Peyer's patch (tissue), 4 donors: ENCODE measurements at regions not wholly inside any gene's neighbourhood (a gene's known extent, or its start where the extent isn't known, plus 50 kb on each side); places are given as distances from the start of the nearest gene placed in this dataset.

ENCODE experiments used
- DNase-seq, 3 donors: peaks; one replicate each; pipeline ENCODE4 v3.0.0-alpha.2; 2017 to 2019
- H3K27ac ChIP-seq, 4 donors: fragments of 200-600 bp; sonication (generic); one replicate each; pipeline ENCODE4 v1.5.1; 2016 to 2019
- H3K27me3 ChIP-seq, 2 donors: fragments of 200-600 bp; sonication (generic); one replicate each; pipeline ENCODE4 v1.5.1; 2019
- H3K36me3 ChIP-seq, 3 donors: fragments of 200-600 bp; sonication (generic); one replicate each; pipeline ENCODE4 v1.5.1; 2016 to 2019
- H3K4me1 ChIP-seq, 4 donors: fragments of 200-600 bp; sonication (generic); one replicate each; pipeline ENCODE4 v1.5.1; 2016 to 2019
- H3K4me3 ChIP-seq, 4 donors: fragments of 200-600 bp; sonication (generic); 1 replicate in 3 of 4; 2 replicates in 1 of 4; pipeline ENCODE4 v1.5.1; 2016 to 2019; ENCODE audit warnings: mild to moderate bottlenecking in 1 of 4
- H3K9me3 ChIP-seq, 4 donors: fragments of 200-600 bp; sonication (generic); one replicate each; pipeline ENCODE4 v1.5.1; 2016 to 2019; ENCODE audit warnings: mild to moderate bottlenecking in 1 of 4
- CTCF ChIP-seq, 6 experiments: fragments of 450-650 bp in 4 of 6; fragments of 200-600 bp in 2 of 6; sonication (generic) in 1 of 6; IDR thresholded peaks; one replicate each; pipeline ENCODE4 v1.5.1; 2017 to 2019; ENCODE audit warnings: antibody characterized with exemption in 6 of 6, mild to moderate bottlenecking in 3 of 6, moderate library complexity in 1 of 6
- POLR2A ChIP-seq, 2 donors: fragments of 450-650 bp; IDR thresholded peaks; one replicate each; pipeline ENCODE4 v1.5.1; 2017; ENCODE audit warnings: antibody characterized with exemption in 2 of 2, mild to moderate bottlenecking in 2 of 2, moderate library complexity in 2 of 2

DNA sequence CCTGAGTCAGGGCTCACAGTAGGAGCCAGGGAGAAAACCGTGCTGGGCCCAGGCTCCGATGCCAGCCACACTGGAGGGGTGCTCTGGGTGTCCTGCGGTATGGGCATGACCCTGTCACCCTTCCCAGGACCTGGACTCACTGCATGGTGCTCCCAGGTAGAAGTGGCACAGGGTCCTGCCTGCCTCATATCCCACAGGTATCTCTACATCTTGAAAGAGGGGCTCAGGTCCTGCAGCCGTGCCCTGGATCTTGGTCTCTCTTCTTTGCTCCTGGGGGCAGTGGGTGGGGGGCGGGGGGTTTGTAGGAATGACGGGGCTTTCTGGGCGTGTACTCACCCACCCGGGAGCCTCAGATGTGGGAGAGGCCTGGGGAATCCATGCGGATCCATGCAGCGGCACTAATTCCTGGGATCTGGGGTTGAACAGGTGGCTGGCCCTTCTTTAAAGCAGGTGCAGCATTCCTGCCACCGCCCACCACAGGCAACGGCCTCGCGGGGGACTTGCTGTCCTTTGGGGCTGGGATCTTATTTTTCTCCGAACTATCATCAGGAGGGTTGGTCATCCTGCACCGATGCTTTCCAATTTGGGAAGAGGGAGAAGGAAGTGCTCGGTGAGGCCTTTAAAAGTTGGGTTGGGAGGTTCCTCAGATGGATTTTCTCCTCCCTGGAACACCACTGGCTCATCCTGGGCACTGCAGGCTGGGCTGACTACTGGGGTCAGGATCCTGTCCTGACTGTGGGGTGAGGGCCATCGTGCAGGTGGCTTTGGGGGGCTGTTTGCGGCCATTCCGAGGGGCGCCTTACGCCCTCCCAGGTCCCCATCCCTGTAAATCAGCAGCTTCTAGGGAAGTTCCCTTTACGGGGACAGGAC is 886.4 kb downstream of the BRD1 start:
- no peaks in the 10 kb centered on the region for H3K27me3 ChIP-seq

GRCh38 chr22:48940266-48941032 is 887.2 kb downstream of the BRD1 start:
- no peaks in the 10 kb centered on the region for H3K9me3 ChIP-seq
- H3K27me3 ChIP-seq = no peaks in the 10 kb centered on the region
- H3K36me3 ChIP-seq = no peaks in the 10 kb centered on the region
- no peak overlapping the region for H3K27ac ChIP-seq
- no peaks in the 10 kb centered on the region for H3K4me1 ChIP-seq
- no peak for DNase-seq
- H3K4me3 ChIP-seq = no peak overlapping the region
- TF ChIP-seq POLR2A (IDR thresholded peaks at IDR 0.05) = no peak

More for the DNA sequence above, 886.4 kb downstream of the BRD1 start:
- TF ChIP-seq CTCF (IDR thresholded peaks at IDR 0.05) = no peak
- TF ChIP-seq POLR2A (IDR thresholded peaks at IDR 0.05) = no peak
- H3K4me1 ChIP-seq = no peaks in the 10 kb centered on the region
- peak in 1 of 3 donors; percentile 19 for DNase-seq
- H3K4me3 ChIP-seq = no peak overlapping the region
- no peaks in the 10 kb centered on the region for H3K36me3 ChIP-seq
- no peak overlapping the region for H3K27ac ChIP-seq
- H3K9me3 ChIP-seq = no peaks in the 10 kb centered on the region

- H3K9me3 ChIP-seq = no peaks in the 10 kb centered on the region
- no peak for TF ChIP-seq POLR2A (IDR thresholded peaks at IDR 0.05)
- no peak for TF ChIP-seq CTCF (IDR thresholded peaks at IDR 0.05)
- no peak overlapping the region for H3K4me3 ChIP-seq
- DNase-seq = no peak
- no peaks in the 10 kb centered on the region for H3K36me3 ChIP-seq
- no peaks in the 10 kb centered on the region for H3K4me1 ChIP-seq
- no peaks in the 10 kb centered on the region for H3K27me3 ChIP-seq
- H3K27ac ChIP-seq = no peak overlapping the region
These were observed 888.0 kb downstream of the BRD1 start for GRCh38 chr22:48939441-48940265.

- H3K27me3 ChIP-seq = no peaks in the 10 kb centered on the region
- no peak overlapping the region for H3K4me3 ChIP-seq
- H3K36me3 ChIP-seq = no peaks in the 10 kb centered on the region
- TF ChIP-seq CTCF (IDR thresholded peaks at IDR 0.05) = no peak
- TF ChIP-seq POLR2A (IDR thresholded peaks at IDR 0.05) = no peak
- no peak for DNase-seq
- no peak overlapping the region for H3K27ac ChIP-seq
- no peaks in the 10 kb centered on the region for H3K4me1 ChIP-seq
- H3K9me3 ChIP-seq = no peaks in the 10 kb centered on the region
These were observed 888.9 kb downstream of the BRD1 start for GRCh38 chr22:48938741-48939140.

DNA sequence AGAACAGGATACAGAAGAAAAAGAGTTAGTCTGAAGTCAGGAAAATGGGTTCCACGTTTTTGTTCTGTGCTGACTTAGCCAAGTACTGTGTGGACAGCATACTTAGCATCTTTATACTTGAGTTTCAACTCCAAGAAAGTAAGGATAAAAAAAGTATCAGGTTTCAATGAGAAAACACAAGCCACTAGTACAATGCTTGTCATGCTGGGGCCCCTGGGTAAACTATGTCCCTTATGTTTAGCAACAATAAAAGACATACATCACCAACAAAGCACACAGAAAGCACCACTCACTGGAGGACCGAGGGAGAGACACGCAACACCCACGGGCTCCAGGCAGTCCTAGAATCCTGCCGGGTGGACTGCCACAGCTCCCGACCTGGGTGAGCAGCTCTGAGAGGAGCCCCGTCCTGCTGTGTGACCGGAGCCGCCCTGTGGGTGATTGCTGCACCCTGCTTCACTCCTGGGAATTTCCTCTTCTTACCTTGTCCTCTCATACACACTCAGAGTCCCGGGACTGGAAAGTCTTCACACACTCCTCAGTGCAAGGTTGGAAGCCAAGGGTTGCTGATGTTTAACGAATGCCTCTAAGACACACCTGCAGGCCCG is 890.5 kb downstream of the BRD1 start:
- Histone ChIP-seq H3K27me3 (no peaks in the 10 kb centered on the region), H3K4me1 (no peaks in the 10 kb centered on the region), H3K9me3 (no peaks in the 10 kb centered on the region), H3K4me3 (no peak overlapping the region), H3K36me3 (no peaks in the 10 kb centered on the region), H3K27ac (no peak overlapping the region)
- no peak for DNase-seq
- TF ChIP-seq POLR2A (IDR thresholded peaks at IDR 0.05) (no peak), CTCF (IDR thresholded peaks at IDR 0.05) (no peak)
